ENCODE measurements at regions not wholly inside any gene's neighbourhood (a gene's known extent, or its start where the extent isn't known, plus 50 kb on each side); places are given as distances from the start of the nearest gene placed in this dataset.
A peak's percentile ranks its signal among the peaks of the same experiment; 100 is the strongest.

- WGBS, 2 experiments (ENCODE audit: low coverage in 1 of 2, low lambda C conversion rate in 2 of 2, missing lambda C conversion rate in 2 of 2), result 50 to 53% methylated on average over 1 of the region's 1 CpG
- Histone ChIP-seq H3K27me3 (replicated peaks; ENCODE audit: insufficient read depth) (no peaks in the 10 kb centered on the region), H4K20me1 (ENCODE audit: insufficient read depth) (no peaks in the 10 kb centered on the region), H2AFZ (no peak overlapping the region), H3K4me2 (ENCODE audit: unreplicated experiment) (no peak overlapping the region), H3K79me2 (ENCODE audit: insufficient read depth) (no peaks in the 10 kb centered on the region), H3K9me3 (ENCODE audit: low read depth) (no peaks in the 10 kb centered on the region), H3K9ac (no peak overlapping the region), H3K27ac (no peak overlapping the region), H3K36me3 (ENCODE audit: low read depth) (no peaks in the 10 kb centered on the region), H3F3A (ENCODE audit: insufficient read depth) (no peaks in the 10 kb centered on the region), H3K4me1 (ENCODE audit: insufficient read depth) (peaks cover 18% of the 10 kb centered on the region), H3K4me3 (no peak overlapping the region), H3K9me2 (ENCODE audit: insufficient read depth) (no peaks in the 10 kb centered on the region)
- TF ChIP-seq EZH2 (IDR thresholded peaks at IDR 0.05; ENCODE audit: insufficient read depth, poor library complexity, severe bottlenecking) (no peak), EZH2phosphoT487 (IDR thresholded peaks at IDR 0.05; ENCODE audit: insufficient read depth, low read depth) (no peak)
- peak; percentile 18 for DNase-seq
- in situ Hi-C loops (cut with MboI), result no loop called here
Observed at GRCh38 chr1:221880182-221880581, 138.3 kb upstream of the DUSP10 start.

- Histone ChIP-seq H3K79me2 (ENCODE audit: insufficient read depth) (no peaks in the 10 kb centered on the region), H3K36me3 (ENCODE audit: low read depth) (no peaks in the 10 kb centered on the region), H3K9me2 (ENCODE audit: insufficient read depth) (no peaks in the 10 kb centered on the region), H3K4me3 (no peak overlapping the region), H3K4me2 (ENCODE audit: unreplicated experiment) (peak overlapping the region; percentile 46), H3K9ac (no peak overlapping the region), H4K20me1 (ENCODE audit: insufficient read depth) (no peaks in the 10 kb centered on the region), H3K27ac (no peak overlapping the region), H3K27me3 (replicated peaks; ENCODE audit: insufficient read depth) (no peaks in the 10 kb centered on the region), H3F3A (ENCODE audit: insufficient read depth) (peaks cover 15% of the 10 kb centered on the region; the same call in 1 of the 2 replicates), H2AFZ (no peak overlapping the region), H3K4me1 (ENCODE audit: insufficient read depth) (peaks cover 38% of the 10 kb centered on the region), H3K9me3 (ENCODE audit: low read depth) (no peaks in the 10 kb centered on the region)
- TF ChIP-seq EZH2 (IDR thresholded peaks at IDR 0.05; ENCODE audit: insufficient read depth, poor library complexity, severe bottlenecking), result no peak
- TF ChIP-seq EZH2phosphoT487 (IDR thresholded peaks at IDR 0.05; ENCODE audit: insufficient read depth, low read depth), result no peak
- peak; percentile 58 for DNase-seq
- in situ Hi-C loops (cut with MboI), result no loop called here
Observed at GRCh38 chr1:221878134-221878533, 136.2 kb upstream of the DUSP10 start.

GRCh38 chr1:221877311-221877710, 135.4 kb upstream of the DUSP10 start:
- no peak overlapping the region for H2AFZ ChIP-seq
- peaks cover 38% of the 10 kb centered on the region for H3K4me1 ChIP-seq (ENCODE audit: insufficient read depth)
- H4K20me1 ChIP-seq (ENCODE audit: insufficient read depth), result no peaks in the 10 kb centered on the region
- TF ChIP-seq EZH2phosphoT487 (IDR thresholded peaks at IDR 0.05; ENCODE audit: insufficient read depth, low read depth) (no peak), EZH2 (IDR thresholded peaks at IDR 0.05; ENCODE audit: insufficient read depth, poor library complexity, severe bottlenecking) (no peak)
- no peaks in the 10 kb centered on the region for H3K9me2 ChIP-seq (ENCODE audit: insufficient read depth)
- H3K4me2 ChIP-seq (ENCODE audit: unreplicated experiment), result no peak overlapping the region
- H3K4me3 ChIP-seq, result no peak overlapping the region
- no peak for DNase-seq
- no peak overlapping the region for H3K27ac ChIP-seq
- 94 to 100% methylated on average over 2 of the region's 2 CpGs for WGBS, 2 experiments (ENCODE audit: low coverage in 1 of 2, low lambda C conversion rate in 2 of 2, missing lambda C conversion rate in 2 of 2)
- H3K9me3 ChIP-seq (ENCODE audit: low read depth), result no peaks in the 10 kb centered on the region
- peaks cover 15% of the 10 kb centered on the region; the same call in 1 of the 2 replicates for H3F3A ChIP-seq (ENCODE audit: insufficient read depth)
- no peaks in the 10 kb centered on the region for H3K27me3 ChIP-seq (replicated peaks; ENCODE audit: insufficient read depth)
- no peaks in the 10 kb centered on the region for H3K79me2 ChIP-seq (ENCODE audit: insufficient read depth)
- H3K9ac ChIP-seq, result no peak overlapping the region
- no peaks in the 10 kb centered on the region for H3K36me3 ChIP-seq (ENCODE audit: low read depth)
- in situ Hi-C loops (cut with MboI), result no loop called here

- peaks cover 20% of the 10 kb centered on the region for H3F3A ChIP-seq (ENCODE audit: insufficient read depth)
- H3K79me2 ChIP-seq (ENCODE audit: insufficient read depth), result no peaks in the 10 kb centered on the region
- TF ChIP-seq EZH2phosphoT487 (IDR thresholded peaks at IDR 0.05; ENCODE audit: insufficient read depth, low read depth), result no peak
- TF ChIP-seq EZH2 (IDR thresholded peaks at IDR 0.05; ENCODE audit: insufficient read depth, poor library complexity, severe bottlenecking), result no peak
- no peaks in the 10 kb centered on the region for H3K36me3 ChIP-seq (ENCODE audit: low read depth)
- peak overlapping the region; percentile 61 for H3K27ac ChIP-seq
- no peaks in the 10 kb centered on the region for H3K9me2 ChIP-seq (ENCODE audit: insufficient read depth)
- no peaks in the 10 kb centered on the region for H3K27me3 ChIP-seq (replicated peaks; ENCODE audit: insufficient read depth)
- in situ Hi-C loops (cut with MboI), result no loop called here
- no peak for DNase-seq
- WGBS, 2 experiments (ENCODE audit: low coverage in 1 of 2, low lambda C conversion rate in 2 of 2, missing lambda C conversion rate in 2 of 2), result 99 to 100% methylated on average over 4 of the region's 4 CpGs
- peak overlapping the region; percentile 69 for H2AFZ ChIP-seq
- no peak overlapping the region for H3K4me3 ChIP-seq
- H3K9me3 ChIP-seq (ENCODE audit: low read depth), result no peaks in the 10 kb centered on the region
- H3K4me1 ChIP-seq (ENCODE audit: insufficient read depth), result peaks cover 46% of the 10 kb centered on the region
- H3K9ac ChIP-seq, result no peak overlapping the region
- no peaks in the 10 kb centered on the region for H4K20me1 ChIP-seq (ENCODE audit: insufficient read depth)
- H3K4me2 ChIP-seq (ENCODE audit: unreplicated experiment), result no peak overlapping the region
Observed at GRCh38 chr1:221875004-221875330, 133.1 kb upstream of the DUSP10 start.

Measured in GM23248 (cell line).